Activated B cell treated with CpG ODN at 0.5 μM for 24 hours (primary cell): ENCODE measurements at regions not wholly inside any gene's neighbourhood (a gene's known extent, or its start where the extent isn't known, plus 50 kb on each side); places are given as distances from the start of the nearest gene placed in this dataset.

Experiments used
- ATAC-seq: fragments of 200-7000 bp; cut with Tn5 transposase; one replicate; pipeline ENCODE4 v1.10.0; 2021; ENCODE audit warnings: low read depth, mild to moderate bottlenecking, moderate library complexity
- CTCF ChIA-PET: fragments of 350-600 bp; sonication (Branson Sonifier 250); formaldehyde crosslinking; loops from one replicate; lab custom pipeline; 2021; ENCODE audit warnings: antibody characterized with exemption; lab: Charles Lee
- POLR2A ChIA-PET: fragments of 350-600 bp; sonication (Branson Sonifier 250); formaldehyde crosslinking; loops from one replicate; lab custom pipeline; 2021; ENCODE audit warnings: antibody characterized with exemption; lab: Charles Lee
- DNase-seq: peaks from one replicate; pipeline ENCODE4 v3.0.0; 2022
- H3K27ac Mint-ChIP-seq: one replicate; pipeline ENCODE4 v1.8.0; 2020; ENCODE audit warnings: mixed read lengths
- H3K27me3 Mint-ChIP-seq: one replicate; pipeline ENCODE4 v1.8.0; 2021; ENCODE audit warnings: mixed read lengths
- H3K36me3 Mint-ChIP-seq: one replicate; pipeline ENCODE4 v1.8.0; 2021; ENCODE audit warnings: low read depth, mixed read lengths
- H3K4me1 Mint-ChIP-seq: one replicate; pipeline ENCODE4 v1.8.0; 2021; ENCODE audit warnings: mixed read lengths
- H3K4me3 Mint-ChIP-seq: one replicate; pipeline ENCODE4 v1.8.0; 2020; ENCODE audit warnings: mild to moderate bottlenecking, mixed read lengths
- H3K9me3 Mint-ChIP-seq: one replicate; pipeline ENCODE4 v1.8.0; 2020; ENCODE audit warnings: mixed read lengths
- intact Hi-C: fragments of 100-400 bp; cut with micrococcal nuclease; formaldehyde crosslinking; loops from one replicate; pipeline ENCODE4 v1.15.1; 2024
- TF ChIP-seq, protein P1 (sequence below): fragments of 200-600 bp; IDR thresholded peaks from one replicate; pipeline ENCODE4 v1.8.0; 2022; ENCODE audit warnings: antibody characterized with exemption, mild to moderate bottlenecking

DNA sequence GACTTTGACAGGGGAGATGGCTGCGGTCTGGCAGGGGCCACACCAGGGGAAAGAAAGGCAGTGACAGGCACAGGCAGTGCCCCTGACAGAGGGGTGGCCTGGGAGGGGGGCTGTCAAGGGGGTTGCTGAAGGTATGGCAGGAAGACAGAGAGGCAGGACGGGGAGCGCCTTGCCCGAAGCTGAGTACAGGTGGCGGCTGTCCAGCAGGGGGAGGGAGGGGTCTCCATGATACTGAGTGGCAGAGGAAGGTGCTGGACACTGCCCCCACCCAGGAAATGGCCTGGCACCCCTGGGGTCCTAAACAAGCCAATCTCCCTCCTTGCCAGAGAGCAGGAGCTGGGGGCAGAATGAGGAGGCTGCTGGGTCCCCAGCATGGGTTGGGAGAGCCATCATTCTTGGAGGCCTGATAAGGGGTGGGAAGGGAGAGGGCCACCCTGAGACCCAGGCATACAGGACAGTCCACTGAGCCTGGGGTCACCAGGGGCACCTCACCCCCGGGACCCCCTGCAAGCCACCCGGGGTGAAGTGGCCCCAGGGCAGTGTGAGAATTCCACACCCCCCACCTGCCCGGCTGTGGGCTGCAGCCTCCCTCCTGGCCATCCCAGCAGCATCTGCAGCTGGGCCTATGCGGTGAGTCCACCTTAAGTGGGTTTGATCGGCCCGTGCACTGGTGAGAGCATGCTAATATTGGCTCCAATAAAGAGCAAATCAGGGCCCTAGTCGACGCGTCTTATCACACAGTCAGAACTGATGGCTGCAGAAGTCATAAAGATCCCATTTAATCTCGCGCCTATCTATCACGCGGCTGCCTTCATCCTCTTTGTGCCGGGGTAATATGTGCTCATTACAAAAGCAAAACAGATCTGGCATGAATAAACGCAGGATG is 108.5 kb downstream of the FAM53A start:
- H3K36me3 Mint-ChIP-seq: no peaks in the 10 kb centered on the region
- ATAC-seq: no peak
- CTCF ChIA-PET: no interaction called here
- no peak overlapping the region for H3K4me3 Mint-ChIP-seq
- TF ChIP-seq, protein P1, sequence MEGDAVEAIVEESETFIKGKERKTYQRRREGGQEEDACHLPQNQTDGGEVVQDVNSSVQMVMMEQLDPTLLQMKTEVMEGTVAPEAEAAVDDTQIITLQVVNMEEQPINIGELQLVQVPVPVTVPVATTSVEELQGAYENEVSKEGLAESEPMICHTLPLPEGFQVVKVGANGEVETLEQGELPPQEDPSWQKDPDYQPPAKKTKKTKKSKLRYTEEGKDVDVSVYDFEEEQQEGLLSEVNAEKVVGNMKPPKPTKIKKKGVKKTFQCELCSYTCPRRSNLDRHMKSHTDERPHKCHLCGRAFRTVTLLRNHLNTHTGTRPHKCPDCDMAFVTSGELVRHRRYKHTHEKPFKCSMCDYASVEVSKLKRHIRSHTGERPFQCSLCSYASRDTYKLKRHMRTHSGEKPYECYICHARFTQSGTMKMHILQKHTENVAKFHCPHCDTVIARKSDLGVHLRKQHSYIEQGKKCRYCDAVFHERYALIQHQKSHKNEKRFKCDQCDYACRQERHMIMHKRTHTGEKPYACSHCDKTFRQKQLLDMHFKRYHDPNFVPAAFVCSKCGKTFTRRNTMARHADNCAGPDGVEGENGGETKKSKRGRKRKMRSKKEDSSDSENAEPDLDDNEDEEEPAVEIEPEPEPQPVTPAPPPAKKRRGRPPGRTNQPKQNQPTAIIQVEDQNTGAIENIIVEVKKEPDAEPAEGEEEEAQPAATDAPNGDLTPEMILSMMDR: no peak
- H3K27ac Mint-ChIP-seq: no peak overlapping the region
- H3K4me1 Mint-ChIP-seq: peaks cover 1% of the 10 kb centered on the region
- POLR2A ChIA-PET: no interaction called here
- peaks cover 3% of the 10 kb centered on the region for H3K9me3 Mint-ChIP-seq
- DNase-seq: no peak
- intact Hi-C loops: loop anchor here (5.0 kb wide), 1 partner anchor 1238 kb away; the partner anchor contains the start of gene ZNF141
- no peaks in the 10 kb centered on the region for H3K27me3 Mint-ChIP-seq

- no peak overlapping the region for H3K27ac Mint-ChIP-seq
- peaks cover 3% of the 10 kb centered on the region for H3K9me3 Mint-ChIP-seq
- no peak overlapping the region for H3K4me3 Mint-ChIP-seq
- no peaks in the 10 kb centered on the region for H3K27me3 Mint-ChIP-seq
- peaks cover 1% of the 10 kb centered on the region for H3K4me1 Mint-ChIP-seq
- DNase-seq (no peak), ATAC-seq (no peak)
- intact Hi-C loops: loop anchor here (5.0 kb wide), 1 partner anchor 1238 kb away; the partner anchor contains the start of gene ZNF141
- H3K36me3 Mint-ChIP-seq: no peaks in the 10 kb centered on the region
- TF ChIP-seq, protein P1: no peak
- ChIA-PET POLR2A (no interaction called here), CTCF (no interaction called here)
Observed at GRCh38 chr4:1574601-1575417, 109.3 kb downstream of the FAM53A start.

DNA sequence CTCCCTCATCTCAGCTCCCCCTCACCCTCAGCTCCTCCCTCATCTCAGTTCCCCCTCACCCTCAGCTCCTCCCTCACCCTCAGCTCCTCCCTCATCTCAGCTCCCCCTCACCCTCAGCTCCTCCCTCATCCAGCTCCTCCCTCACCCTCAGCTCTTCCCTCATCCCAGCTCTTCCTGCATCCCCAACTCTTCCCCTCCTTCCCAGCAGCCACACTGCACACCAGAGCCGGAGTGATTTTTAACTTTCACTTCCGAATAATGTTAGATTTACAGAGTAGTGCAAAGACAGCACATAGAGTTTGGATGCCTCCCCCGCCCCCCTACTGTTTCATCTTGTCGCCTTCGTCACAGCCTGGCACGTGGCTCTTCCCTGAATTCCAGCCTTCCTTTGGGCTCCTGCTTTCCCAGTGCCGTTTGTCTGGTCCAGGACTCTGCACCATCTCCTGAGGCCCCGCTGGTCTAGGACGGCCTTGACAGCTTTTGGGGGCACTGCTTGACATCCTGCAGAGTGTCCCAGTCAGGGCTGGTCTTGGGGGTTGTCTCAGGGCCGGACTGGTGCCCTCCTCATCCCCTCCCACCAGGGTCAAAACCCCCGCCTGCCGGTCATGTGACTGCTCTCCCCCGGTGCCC is 110.2 kb downstream of the FAM53A start:
- POLR2A ChIA-PET: interaction anchor here (0.7 kb wide), 1 partner anchor 146 kb away, joined by 3 read pairs; no protein-coding TSS in a partner anchor
- CTCF ChIA-PET: no interaction called here
- H3K27me3 Mint-ChIP-seq: no peaks in the 10 kb centered on the region
- peaks cover 3% of the 10 kb centered on the region for H3K9me3 Mint-ChIP-seq
- H3K27ac Mint-ChIP-seq: no peak overlapping the region
- no peak overlapping the region for H3K4me3 Mint-ChIP-seq
- DNase-seq (no peak), ATAC-seq (no peak)
- peaks cover 1% of the 10 kb centered on the region for H3K4me1 Mint-ChIP-seq
- H3K36me3 Mint-ChIP-seq: no peaks in the 10 kb centered on the region
- TF ChIP-seq, protein P1: no peak
- intact Hi-C loops: no loop called here

DNA sequence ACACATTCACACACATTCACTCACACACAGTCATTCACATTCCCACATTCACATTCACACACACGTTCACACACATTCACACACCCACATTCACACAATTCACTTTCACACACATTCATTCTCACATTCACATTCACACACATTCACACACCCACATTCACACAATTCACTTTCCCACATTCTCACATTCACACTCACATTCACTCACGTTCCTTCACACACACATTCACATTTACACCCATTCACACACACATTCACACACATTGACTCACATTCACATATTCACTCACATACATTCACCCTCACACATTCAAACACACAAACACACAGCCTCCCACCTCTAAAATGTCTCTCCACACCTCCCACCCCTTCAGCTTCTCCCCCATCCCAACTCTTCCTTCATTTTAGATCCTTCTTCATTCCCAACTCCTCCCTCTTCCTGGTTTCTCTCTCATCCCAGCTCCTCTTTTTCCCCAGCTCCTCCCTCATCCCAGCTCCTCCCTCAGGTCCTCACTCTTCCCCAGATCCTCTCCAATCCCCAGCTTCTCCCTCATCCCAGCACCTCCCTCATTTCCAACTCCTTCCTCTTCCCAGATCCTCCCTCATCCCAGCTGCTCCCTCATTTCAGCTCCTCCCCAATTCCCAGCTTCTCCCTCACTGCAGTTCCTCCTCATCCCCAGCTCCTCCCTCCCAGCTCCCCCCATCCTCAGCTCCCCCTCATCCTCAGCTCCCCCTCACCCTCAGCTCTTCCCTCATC is 111.0 kb downstream of the FAM53A start:
- ChIA-PET CTCF (no interaction called here), POLR2A (interaction anchor here (0.7 kb wide), 1 partner anchor 147 kb away, joined by 3 read pairs; no protein-coding TSS in a partner anchor)
- Mint-ChIP-seq H3K27me3 (no peaks in the 10 kb centered on the region), H3K4me3 (no peak overlapping the region), H3K4me1 (no peaks in the 10 kb centered on the region), H3K36me3 (no peaks in the 10 kb centered on the region), H3K9me3 (peaks cover 3% of the 10 kb centered on the region), H3K27ac (no peak overlapping the region)
- TF ChIP-seq, protein P1: no peak
- ATAC-seq: no peak
- no peak for DNase-seq
- intact Hi-C loops: no loop called here
